GM23338 (cell line): ENCODE measurements at regions not wholly inside any gene's neighbourhood (a gene's known extent, or its start where the extent isn't known, plus 50 kb on each side); places are given as distances from the start of the nearest gene placed in this dataset.

Experiments used
- ATAC-seq: fragments of 200-7000 bp; cut with Tn5 transposase; 3 replicates; pipeline ENCODE4 v1.9.1; 2020
- DNase-seq: peaks from one replicate; pipeline ENCODE4 v3.0.0-alpha.2; 2015; ENCODE audit warnings: low spot score
- H2AFZ ChIP-seq: fragments of 200-600 bp; sonication (generic); 2 replicates; pipeline ENCODE4 v1.8.0; 2016; ENCODE audit warnings: antibody characterized with exemption, mild to moderate bottlenecking, moderate library complexity
- H3F3A ChIP-seq: fragments of 200-600 bp; sonication (generic); replicated peaks from 2 replicates; pipeline ENCODE4 v1.8.0; 2017; ENCODE audit warnings: antibody characterized with exemption, mixed run types, low read depth
- H3K27ac ChIP-seq: fragments of 200-600 bp; sonication (generic); 2 replicates; pipeline ENCODE4 v1.6.1; 2016; ENCODE audit warnings: low read depth
- H3K27me3 ChIP-seq: fragments of 200-600 bp; sonication (generic); 2 replicates; pipeline ENCODE4 v1.8.0; 2016; ENCODE audit warnings: mild to moderate bottlenecking, mixed run types, moderate library complexity; ENCODE audit not compliant: insufficient read depth
- H3K36me3 ChIP-seq: fragments of 200-600 bp; sonication (generic); 2 replicates; pipeline ENCODE4 v1.8.0; 2016; ENCODE audit warnings: mild to moderate bottlenecking; ENCODE audit not compliant: insufficient read depth
- H3K4me1 ChIP-seq: fragments of 200-600 bp; sonication (generic); 2 replicates; pipeline ENCODE4 v1.8.0; 2016; ENCODE audit warnings: mild to moderate bottlenecking, moderate library complexity; ENCODE audit not compliant: insufficient read depth
- H3K4me2 ChIP-seq: fragments of 200-600 bp; sonication (generic); 2 replicates; pipeline ENCODE4 v1.7.1; 2017; ENCODE audit warnings: mixed run types
- H3K4me3 ChIP-seq: fragments of 200-600 bp; sonication (generic); 2 replicates; pipeline ENCODE4 v1.6.1; 2016; ENCODE audit warnings: mixed run types
- H3K79me2 ChIP-seq: fragments of 200-600 bp; sonication (generic); replicated peaks from 2 replicates; pipeline ENCODE4 v1.8.0; 2017; ENCODE audit warnings: mild to moderate bottlenecking; ENCODE audit not compliant: insufficient read depth
- H3K9me2 ChIP-seq: fragments of 200-600 bp; sonication (generic); 2 replicates; pipeline ENCODE4 v1.8.0; 2017; ENCODE audit not compliant: insufficient read depth
- H4K20me1 ChIP-seq: fragments of 200-600 bp; sonication (generic); replicated peaks from 2 replicates; pipeline ENCODE4 v1.8.0; 2017; ENCODE audit warnings: mild to moderate bottlenecking; ENCODE audit not compliant: insufficient read depth
- H3K27ac Mint-ChIP-seq: 2 replicates; pipeline ENCODE4 v1.8.0; 2020; ENCODE audit warnings: inconsistent platforms, mild to moderate bottlenecking, moderate library complexity, mixed read lengths
- H3K27me3 Mint-ChIP-seq: 3 replicates; pipeline ENCODE4 v1.8.0; 2022; ENCODE audit warnings: low read depth, mild to moderate bottlenecking, moderate library complexity, mixed read lengths, inconsistent platforms; ENCODE audit not compliant: insufficient read depth, poor library complexity
- H3K36me3 Mint-ChIP-seq: 3 replicates; pipeline ENCODE4 v1.8.0; 2021; ENCODE audit warnings: low read depth, mild to moderate bottlenecking, inconsistent platforms, moderate library complexity, mixed read lengths
- H3K4me1 Mint-ChIP-seq: 3 replicates; pipeline ENCODE4 v1.8.0; 2020; ENCODE audit warnings: mild to moderate bottlenecking, inconsistent platforms, mixed read lengths
- H3K4me3 Mint-ChIP-seq: 3 replicates; pipeline ENCODE4 v1.8.0; 2021; ENCODE audit warnings: moderate library complexity, mild to moderate bottlenecking, inconsistent platforms, mixed read lengths
- H3K9me3 Mint-ChIP-seq: 3 replicates; pipeline ENCODE4 v1.8.0; 2020; ENCODE audit warnings: moderate library complexity, mild to moderate bottlenecking, inconsistent platforms, mixed read lengths
- CREB1 ChIP-seq: fragments of 250-450 bp; sonication (Bioruptor Pico); IDR thresholded peaks from 2 replicates; pipeline ENCODE4 v1.5.0; 2020; ENCODE audit warnings: low read depth, mild to moderate bottlenecking, moderate library complexity
- TF ChIP-seq, protein P1 (sequence below): IDR thresholded peaks from one replicate; pipeline ENCODE4 v1.6.1; 2018; ENCODE audit warnings: antibody characterized with exemption; ENCODE audit not compliant: unreplicated experiment
- TF ChIP-seq, protein P2 (sequence below): IDR thresholded peaks from 2 replicates; pipeline ENCODE4 v1.6.1; 2016; ENCODE audit warnings: antibody characterized with exemption
- TF ChIP-seq, protein P3 (sequence below): fragments of 250-450 bp; sonication (Bioruptor Pico); IDR thresholded peaks from 2 replicates; pipeline ENCODE4 v1.5.0; 2020; ENCODE audit warnings: mild to moderate bottlenecking, moderate library complexity

DNA sequence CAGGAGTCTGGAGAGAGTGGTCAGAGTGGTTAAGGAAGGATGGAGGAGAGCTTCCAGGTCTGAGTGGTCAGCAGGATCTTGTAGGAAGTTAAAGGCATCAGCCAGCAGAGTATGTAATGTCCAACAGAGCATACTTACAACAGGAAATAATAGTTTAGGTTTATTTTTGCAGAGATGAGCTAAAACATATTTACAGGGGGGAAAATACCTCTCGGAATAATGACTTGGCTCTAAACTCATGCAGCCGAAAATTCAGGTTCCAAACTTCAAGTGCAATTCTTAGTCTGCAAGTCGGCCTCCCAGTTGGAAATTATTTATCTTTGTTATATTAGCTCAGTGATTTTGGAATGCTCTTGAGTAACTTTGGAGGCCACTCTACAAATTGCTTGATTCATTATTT is 385.0 kb upstream of the C2CD4B start:
- Mint-ChIP-seq H3K27ac (no peak overlapping the region), H3K9me3 (no peaks in the 10 kb centered on the region), H3K27me3 (no peaks in the 10 kb centered on the region), H3K4me3 (no peak overlapping the region), H3K4me1 (peaks cover 10% of the 10 kb centered on the region; the same call in 2 of the 3 replicates), H3K36me3 (no peaks in the 10 kb centered on the region)
- Histone ChIP-seq H3K27me3 (no peaks in the 10 kb centered on the region), H3F3A (no peaks in the 10 kb centered on the region), H3K27ac (no peak overlapping the region), H3K4me2 (no peak overlapping the region), H3K9me2 (peaks cover 3% of the 10 kb centered on the region; the same call in 1 of the 2 replicates), H3K4me3 (no peak overlapping the region), H4K20me1 (no peaks in the 10 kb centered on the region), H3K4me1 (no peaks in the 10 kb centered on the region), H3K36me3 (no peaks in the 10 kb centered on the region), H3K79me2 (peaks cover 4% of the 10 kb centered on the region; the same call in 1 of the 2 replicates), H2AFZ (no peak overlapping the region)
- no peak for ATAC-seq
- TF ChIP-seq, protein P1, sequence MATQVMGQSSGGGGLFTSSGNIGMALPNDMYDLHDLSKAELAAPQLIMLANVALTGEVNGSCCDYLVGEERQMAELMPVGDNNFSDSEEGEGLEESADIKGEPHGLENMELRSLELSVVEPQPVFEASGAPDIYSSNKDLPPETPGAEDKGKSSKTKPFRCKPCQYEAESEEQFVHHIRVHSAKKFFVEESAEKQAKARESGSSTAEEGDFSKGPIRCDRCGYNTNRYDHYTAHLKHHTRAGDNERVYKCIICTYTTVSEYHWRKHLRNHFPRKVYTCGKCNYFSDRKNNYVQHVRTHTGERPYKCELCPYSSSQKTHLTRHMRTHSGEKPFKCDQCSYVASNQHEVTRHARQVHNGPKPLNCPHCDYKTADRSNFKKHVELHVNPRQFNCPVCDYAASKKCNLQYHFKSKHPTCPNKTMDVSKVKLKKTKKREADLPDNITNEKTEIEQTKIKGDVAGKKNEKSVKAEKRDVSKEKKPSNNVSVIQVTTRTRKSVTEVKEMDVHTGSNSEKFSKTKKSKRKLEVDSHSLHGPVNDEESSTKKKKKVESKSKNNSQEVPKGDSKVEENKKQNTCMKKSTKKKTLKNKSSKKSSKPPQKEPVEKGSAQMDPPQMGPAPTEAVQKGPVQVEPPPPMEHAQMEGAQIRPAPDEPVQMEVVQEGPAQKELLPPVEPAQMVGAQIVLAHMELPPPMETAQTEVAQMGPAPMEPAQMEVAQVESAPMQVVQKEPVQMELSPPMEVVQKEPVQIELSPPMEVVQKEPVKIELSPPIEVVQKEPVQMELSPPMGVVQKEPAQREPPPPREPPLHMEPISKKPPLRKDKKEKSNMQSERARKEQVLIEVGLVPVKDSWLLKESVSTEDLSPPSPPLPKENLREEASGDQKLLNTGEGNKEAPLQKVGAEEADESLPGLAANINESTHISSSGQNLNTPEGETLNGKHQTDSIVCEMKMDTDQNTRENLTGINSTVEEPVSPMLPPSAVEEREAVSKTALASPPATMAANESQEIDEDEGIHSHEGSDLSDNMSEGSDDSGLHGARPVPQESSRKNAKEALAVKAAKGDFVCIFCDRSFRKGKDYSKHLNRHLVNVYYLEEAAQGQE = no peak
- TF ChIP-seq CREB1 (CRISPR knock-in tag) = no peak
- TF ChIP-seq, protein P2, sequence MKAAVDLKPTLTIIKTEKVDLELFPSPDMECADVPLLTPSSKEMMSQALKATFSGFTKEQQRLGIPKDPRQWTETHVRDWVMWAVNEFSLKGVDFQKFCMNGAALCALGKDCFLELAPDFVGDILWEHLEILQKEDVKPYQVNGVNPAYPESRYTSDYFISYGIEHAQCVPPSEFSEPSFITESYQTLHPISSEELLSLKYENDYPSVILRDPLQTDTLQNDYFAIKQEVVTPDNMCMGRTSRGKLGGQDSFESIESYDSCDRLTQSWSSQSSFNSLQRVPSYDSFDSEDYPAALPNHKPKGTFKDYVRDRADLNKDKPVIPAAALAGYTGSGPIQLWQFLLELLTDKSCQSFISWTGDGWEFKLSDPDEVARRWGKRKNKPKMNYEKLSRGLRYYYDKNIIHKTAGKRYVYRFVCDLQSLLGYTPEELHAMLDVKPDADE = no peak
- TF ChIP-seq, protein P3, sequence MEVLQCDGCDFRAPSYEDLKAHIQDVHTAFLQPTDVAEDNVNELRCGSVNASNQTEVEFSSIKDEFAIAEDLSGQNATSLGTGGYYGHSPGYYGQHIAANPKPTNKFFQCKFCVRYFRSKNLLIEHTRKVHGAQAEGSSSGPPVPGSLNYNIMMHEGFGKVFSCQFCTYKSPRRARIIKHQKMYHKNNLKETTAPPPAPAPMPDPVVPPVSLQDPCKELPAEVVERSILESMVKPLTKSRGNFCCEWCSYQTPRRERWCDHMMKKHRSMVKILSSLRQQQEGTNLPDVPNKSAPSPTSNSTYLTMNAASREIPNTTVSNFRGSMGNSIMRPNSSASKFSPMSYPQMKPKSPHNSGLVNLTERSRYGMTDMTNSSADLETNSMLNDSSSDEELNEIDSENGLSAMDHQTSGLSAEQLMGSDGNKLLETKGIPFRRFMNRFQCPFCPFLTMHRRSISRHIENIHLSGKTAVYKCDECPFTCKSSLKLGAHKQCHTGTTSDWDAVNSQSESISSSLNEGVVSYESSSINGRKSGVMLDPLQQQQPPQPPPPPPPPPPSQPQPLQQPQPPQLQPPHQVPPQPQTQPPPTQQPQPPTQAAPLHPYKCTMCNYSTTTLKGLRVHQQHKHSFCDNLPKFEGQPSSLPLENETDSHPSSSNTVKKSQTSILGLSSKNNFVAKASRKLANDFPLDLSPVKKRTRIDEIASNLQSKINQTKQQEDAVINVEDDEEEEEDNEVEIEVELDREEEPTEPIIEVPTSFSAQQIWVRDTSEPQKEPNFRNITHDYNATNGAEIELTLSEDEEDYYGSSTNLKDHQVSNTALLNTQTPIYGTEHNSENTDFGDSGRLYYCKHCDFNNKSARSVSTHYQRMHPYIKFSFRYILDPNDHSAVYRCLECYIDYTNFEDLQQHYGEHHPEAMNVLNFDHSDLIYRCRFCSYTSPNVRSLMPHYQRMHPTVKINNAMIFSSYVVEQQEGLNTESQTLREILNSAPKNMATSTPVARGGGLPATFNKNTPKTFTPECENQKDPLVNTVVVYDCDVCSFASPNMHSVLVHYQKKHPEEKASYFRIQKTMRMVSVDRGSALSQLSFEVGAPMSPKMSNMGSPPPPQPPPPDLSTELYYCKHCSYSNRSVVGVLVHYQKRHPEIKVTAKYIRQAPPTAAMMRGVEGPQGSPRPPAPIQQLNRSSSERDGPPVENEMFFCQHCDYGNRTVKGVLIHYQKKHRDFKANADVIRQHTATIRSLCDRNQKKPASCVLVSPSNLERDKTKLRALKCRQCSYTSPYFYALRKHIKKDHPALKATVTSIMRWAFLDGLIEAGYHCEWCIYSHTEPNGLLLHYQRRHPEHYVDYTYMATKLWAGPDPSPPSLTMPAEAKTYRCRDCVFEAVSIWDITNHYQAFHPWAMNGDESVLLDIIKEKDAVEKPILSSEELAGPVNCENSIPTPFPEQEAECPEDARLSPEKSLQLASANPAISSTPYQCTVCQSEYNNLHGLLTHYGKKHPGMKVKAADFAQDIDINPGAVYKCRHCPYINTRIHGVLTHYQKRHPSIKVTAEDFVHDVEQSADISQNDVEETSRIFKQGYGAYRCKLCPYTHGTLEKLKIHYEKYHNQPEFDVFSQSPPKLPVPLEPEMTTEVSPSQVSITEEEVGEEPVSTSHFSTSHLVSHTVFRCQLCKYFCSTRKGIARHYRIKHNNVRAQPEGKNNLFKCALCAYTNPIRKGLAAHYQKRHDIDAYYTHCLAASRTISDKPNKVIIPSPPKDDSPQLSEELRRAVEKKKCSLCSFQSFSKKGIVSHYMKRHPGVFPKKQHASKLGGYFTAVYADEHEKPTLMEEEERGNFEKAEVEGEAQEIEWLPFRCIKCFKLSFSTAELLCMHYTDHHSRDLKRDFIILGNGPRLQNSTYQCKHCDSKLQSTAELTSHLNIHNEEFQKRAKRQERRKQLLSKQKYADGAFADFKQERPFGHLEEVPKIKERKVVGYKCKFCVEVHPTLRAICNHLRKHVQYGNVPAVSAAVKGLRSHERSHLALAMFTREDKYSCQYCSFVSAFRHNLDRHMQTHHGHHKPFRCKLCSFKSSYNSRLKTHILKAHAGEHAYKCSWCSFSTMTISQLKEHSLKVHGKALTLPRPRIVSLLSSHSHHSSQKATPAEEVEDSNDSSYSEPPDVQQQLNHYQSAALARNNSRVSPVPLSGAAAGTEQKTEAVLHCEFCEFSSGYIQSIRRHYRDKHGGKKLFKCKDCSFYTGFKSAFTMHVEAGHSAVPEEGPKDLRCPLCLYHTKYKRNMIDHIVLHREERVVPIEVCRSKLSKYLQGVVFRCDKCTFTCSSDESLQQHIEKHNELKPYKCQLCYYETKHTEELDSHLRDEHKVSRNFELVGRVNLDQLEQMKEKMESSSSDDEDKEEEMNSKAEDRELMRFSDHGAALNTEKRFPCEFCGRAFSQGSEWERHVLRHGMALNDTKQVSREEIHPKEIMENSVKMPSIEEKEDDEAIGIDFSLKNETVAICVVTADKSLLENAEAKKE (CRISPR knock-in tag) = no peak
- no peak for DNase-seq
